Bronchial epithelial cell (primary cell): ENCODE measurements at regions not wholly inside any gene's neighbourhood (a gene's known extent, or its start where the extent isn't known, plus 50 kb on each side); places are given as distances from the start of the nearest gene placed in this dataset.
A peak's percentile ranks its signal among the peaks of the same experiment; 100 is the strongest.
"Not testable (repeated sequence)": the region's sequence is repeated elsewhere in the genome, so short reads cannot be mapped to it uniquely, and the experiment has no call there.

Experiments
- DNase-seq: peaks from one replicate; pipeline ENCODE4 v3.0.0-alpha.2; 2010; ENCODE audit warnings: low read depth
- FAIRE-seq: peaks from 2 replicates; lab custom pipeline; 2011; peaks lifted over from hg19 to GRCh38; lab: Jason Lieb, UNC
- H3K27me3 ChIP-seq: 2 replicates; pipeline ENCODE4 v1.5.1; 2011; ENCODE audit warnings: low read length; ENCODE audit not compliant: control insufficient read depth, insufficient read depth
- H3K36me3 ChIP-seq: 2 replicates; pipeline ENCODE4 v1.5.1; 2011; ENCODE audit warnings: low read length; ENCODE audit not compliant: control insufficient read depth, insufficient read depth
- H3K4me3 ChIP-seq: 2 replicates; pipeline ENCODE4 v1.5.1; 2011; ENCODE audit warnings: mild to moderate bottlenecking, low read depth, low read length, control low read depth
- TF ChIP-seq, protein P1 (sequence below): IDR thresholded peaks from 2 replicates; pipeline ENCODE4 v1.5.1; 2011; ENCODE audit warnings: mild to moderate bottlenecking, moderate library complexity, low read length, control low read depth, inconsistent platforms; ENCODE audit not compliant: insufficient read depth, severe bottlenecking

DNA sequence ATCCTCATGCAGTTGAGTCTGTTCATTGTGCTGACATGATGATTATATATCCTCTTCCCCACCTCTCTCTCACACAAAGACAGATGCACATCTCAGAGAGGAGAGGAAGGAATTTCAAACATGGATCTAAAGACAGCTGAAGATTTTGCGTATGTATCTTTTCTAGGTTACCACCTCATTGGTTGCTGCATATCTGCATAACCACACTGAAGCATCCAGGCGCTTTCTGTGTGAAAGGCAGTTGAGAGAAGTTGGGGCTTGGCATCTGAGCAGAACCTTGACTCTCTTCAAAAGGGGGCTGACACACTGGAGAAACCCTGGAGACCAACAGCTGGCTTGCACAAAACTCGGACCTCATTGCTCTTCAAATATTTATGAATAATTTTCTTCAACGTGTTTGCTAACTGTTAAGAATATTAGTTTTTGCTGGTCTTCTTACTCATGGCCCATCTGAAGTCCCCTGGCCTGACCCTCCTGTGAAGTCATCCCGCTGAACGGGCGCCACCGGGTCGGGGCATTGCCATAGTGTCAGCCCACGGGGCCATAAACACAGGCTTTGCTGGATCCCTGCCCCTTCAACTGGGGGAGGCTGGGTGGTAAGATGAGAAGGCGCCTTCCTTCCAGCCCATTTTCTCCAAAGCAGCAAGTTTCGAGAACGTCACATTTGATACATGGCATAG lies 593.2 kb upstream of the CLINT1 start:
- H3K4me3 ChIP-seq: no peak overlapping the region
- H3K27me3 ChIP-seq: peaks cover 3% of the 10 kb centered on the region
- no peaks in the 10 kb centered on the region for H3K36me3 ChIP-seq
- TF ChIP-seq, protein P1, sequence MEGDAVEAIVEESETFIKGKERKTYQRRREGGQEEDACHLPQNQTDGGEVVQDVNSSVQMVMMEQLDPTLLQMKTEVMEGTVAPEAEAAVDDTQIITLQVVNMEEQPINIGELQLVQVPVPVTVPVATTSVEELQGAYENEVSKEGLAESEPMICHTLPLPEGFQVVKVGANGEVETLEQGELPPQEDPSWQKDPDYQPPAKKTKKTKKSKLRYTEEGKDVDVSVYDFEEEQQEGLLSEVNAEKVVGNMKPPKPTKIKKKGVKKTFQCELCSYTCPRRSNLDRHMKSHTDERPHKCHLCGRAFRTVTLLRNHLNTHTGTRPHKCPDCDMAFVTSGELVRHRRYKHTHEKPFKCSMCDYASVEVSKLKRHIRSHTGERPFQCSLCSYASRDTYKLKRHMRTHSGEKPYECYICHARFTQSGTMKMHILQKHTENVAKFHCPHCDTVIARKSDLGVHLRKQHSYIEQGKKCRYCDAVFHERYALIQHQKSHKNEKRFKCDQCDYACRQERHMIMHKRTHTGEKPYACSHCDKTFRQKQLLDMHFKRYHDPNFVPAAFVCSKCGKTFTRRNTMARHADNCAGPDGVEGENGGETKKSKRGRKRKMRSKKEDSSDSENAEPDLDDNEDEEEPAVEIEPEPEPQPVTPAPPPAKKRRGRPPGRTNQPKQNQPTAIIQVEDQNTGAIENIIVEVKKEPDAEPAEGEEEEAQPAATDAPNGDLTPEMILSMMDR: no peak
- no peak for FAIRE-seq
- no peak for DNase-seq

DNA sequence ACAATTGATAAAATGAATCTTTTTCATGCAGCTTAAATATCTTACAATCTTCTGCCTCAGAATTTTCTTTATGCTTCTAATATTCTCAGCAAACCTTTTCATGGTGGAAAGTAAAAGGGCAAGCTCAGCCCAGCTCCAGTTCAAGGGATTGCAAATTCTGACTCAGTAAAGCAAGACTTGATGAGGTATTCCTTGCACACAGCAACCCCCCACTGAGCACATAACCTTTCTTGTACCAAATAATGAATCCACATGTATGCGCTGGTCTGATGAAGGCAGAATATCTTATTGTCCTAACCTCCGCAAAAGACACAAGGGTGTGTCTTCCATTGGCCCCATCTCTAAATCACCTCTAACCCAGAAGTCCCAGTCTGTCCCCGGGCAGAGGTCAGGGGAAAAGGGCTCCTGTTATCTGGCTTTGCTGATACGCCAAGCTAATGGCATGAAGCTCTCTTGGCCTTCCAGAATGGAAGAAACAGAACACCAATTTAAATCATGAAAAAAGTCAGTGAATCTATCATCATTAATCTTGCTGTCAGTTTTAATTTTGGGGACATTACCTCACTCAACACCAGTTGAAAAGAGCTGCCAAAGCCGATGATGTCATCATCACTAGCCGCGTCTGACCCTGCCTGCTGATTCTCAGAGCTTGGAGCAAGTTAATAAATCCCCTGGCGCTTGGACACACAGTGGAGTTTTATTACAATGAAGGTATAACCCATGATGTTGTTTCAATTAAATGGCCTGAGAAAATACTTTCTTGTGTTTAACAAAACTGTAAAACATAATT lies 592.5 kb upstream of the CLINT1 start:
- H3K36me3 ChIP-seq: no peaks in the 10 kb centered on the region
- no peak overlapping the region for H3K4me3 ChIP-seq
- TF ChIP-seq, protein P1: no peak
- H3K27me3 ChIP-seq: peaks cover 3% of the 10 kb centered on the region
- no peak for FAIRE-seq
- DNase-seq: no peak

DNA sequence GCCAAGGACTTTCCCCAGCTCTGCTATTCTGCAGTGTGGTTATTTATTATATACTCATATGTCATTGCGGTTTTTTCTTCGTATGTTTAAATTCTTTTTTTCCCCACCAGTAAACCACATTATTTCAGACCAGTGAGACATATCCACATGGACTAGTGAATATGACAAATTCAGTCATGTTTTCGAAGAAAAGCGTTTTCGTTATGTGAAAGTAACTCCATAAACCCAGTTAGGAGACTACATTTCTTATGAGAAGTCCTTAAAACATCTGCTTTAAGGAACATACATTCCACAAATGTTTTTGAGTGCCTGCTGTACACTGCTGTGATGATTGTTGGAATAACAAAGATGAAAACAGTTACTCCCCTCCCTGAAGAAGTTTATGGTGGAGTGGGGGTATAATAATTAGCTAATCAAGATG lies 591.8 kb upstream of the CLINT1 start:
- Histone ChIP-seq H3K36me3 (no peaks in the 10 kb centered on the region), H3K27me3 (peaks cover 3% of the 10 kb centered on the region), H3K4me3 (no peak overlapping the region)
- no peak for DNase-seq
- FAIRE-seq: no peak
- TF ChIP-seq, protein P1: no peak

DNA sequence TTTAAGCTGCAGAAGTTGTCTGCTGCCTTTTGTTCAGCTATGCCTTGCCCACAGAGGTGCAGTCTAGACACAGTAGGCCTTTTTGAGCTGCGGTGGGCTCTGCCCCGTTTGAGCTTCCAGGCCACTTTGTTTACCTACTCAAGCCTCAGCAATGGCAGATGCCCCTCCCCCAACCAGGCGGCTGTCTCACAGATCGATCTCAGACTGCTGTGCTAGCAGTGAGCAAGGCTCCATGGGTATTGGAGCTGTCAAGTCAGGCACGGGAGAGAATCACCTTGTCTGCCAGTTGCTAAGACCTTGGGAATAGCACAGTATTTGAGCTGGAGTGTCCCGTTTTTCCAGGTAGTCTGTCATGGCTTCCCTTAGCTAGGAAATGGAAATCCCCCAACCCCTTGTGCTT lies 587.8 kb upstream of the CLINT1 start:
- not testable (repeated sequence) for FAIRE-seq, H3K4me3 ChIP-seq, H3K27me3 ChIP-seq, H3K36me3 ChIP-seq, DNase-seq

DNA sequence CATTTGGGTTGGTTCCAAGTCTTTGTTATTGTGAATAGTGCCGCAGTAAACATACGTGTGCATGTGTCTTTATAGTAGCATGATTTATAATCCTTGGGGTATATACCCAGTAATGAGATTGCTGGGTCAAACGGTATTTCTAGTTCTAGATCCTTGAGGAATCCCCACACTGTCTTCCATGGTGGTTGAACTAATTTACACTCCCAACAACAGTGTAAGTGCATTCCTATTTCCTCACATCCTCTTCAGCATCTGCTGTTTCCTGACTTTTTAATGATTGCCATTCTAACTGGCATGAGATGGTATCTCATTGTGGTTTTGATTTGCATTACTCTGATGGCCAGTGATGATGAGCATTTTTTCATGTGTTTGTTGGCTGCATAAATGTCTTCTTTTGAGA lies 580.3 kb upstream of the CLINT1 start:
- not testable (repeated sequence) for H3K36me3 ChIP-seq, DNase-seq, H3K4me3 ChIP-seq, FAIRE-seq, H3K27me3 ChIP-seq

DNA sequence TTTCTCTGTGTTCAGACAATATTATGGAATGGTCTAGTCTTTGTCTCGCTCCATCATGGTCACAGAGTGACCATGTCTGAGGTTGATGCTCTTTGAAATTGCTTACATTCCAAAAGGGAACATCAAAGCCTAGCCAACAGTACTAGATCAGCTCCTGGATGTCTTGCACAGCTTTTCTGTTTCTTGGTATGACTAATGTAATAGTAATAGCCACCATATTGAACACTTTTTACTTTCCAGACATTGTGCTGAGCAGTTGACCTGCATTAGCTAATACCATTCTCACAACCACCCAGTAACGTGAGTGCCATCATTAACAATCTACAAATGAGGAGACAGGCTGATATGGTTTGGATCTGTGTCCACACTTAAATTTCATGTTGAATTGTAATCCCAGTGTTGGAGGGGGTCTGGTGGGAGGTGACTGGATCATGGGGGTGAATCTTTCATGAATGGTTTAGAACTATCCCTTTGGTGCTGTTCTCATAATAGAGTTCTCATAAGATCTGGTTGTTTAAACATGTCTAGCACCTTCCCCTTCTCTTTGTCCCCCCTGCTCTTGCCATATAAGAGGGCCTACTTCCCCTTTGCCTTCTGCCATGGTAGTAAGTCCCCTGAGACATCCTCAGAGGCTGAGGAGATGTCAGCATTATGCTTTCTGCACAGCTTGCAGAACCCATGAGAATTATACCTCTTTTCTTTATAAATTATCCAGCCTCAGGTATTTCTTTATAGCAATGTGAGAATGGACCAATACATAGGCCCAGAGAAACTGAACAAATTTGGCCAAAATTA lies 577.5 kb upstream of the CLINT1 start:
- Histone ChIP-seq H3K36me3 (no peaks in the 10 kb centered on the region), H3K27me3 (no peaks in the 10 kb centered on the region), H3K4me3 (no peak overlapping the region)
- TF ChIP-seq, protein P1: no peak
- peak; percentile 51 for DNase-seq
- FAIRE-seq: peak; percentile 23
